ENCODE measurements at regions not wholly inside any gene's neighbourhood (a gene's known extent, or its start where the extent isn't known, plus 50 kb on each side); places are given as distances from the start of the nearest gene placed in this dataset.

- no peaks in the 10 kb centered on the region for H3K36me3 ChIP-seq (ENCODE audit: control insufficient read depth, insufficient read depth, low read length)
- ATAC-seq (ENCODE audit: low read depth in 2 of 2) (no peak), DNase-seq (no peak)
- no peak overlapping the region for H3K4me3 ChIP-seq (ENCODE audit: low read depth, low read length)
- Mint-ChIP-seq H3K9me3 (peaks cover 0 to 3% (median 0%) of the 10 kb centered on the region in 7 donors), H3K27me3 (no peaks in the 10 kb centered on the region), H3K27ac (no peak overlapping the region), H3K4me1 (no peaks in the 10 kb centered on the region), H3K4me3 (no peak overlapping the region), H3K36me3 (no peaks in the 10 kb centered on the region)
- H3K4me1 ChIP-seq (ENCODE audit: control insufficient read depth, insufficient read depth, low read length, poor library complexity, severe bottlenecking), result no peaks in the 10 kb centered on the region
- no peaks in the 10 kb centered on the region for H3K9me3 ChIP-seq (ENCODE audit: control insufficient read depth in 2 of 2, low read length in 2 of 2)
- H3K27me3 ChIP-seq (ENCODE audit: control insufficient read depth, insufficient read depth, low read length), result no peaks in the 10 kb centered on the region
- no peak overlapping the region for H3K27ac ChIP-seq (ENCODE audit: insufficient read depth, low read length, poor library complexity, severe bottlenecking)
These were observed 207.8 kb downstream of the GATA3 start for GRCh38 chr10:8262317-8262716.

GRCh38 chr10:8269976-8270375 is 215.5 kb downstream of the GATA3 start:
- ATAC-seq (ENCODE audit: low read depth in 2 of 2), result no peak
- no peak overlapping the region for H3K27ac ChIP-seq (ENCODE audit: insufficient read depth, low read length, poor library complexity, severe bottlenecking)
- Mint-ChIP-seq H3K9me3 (peaks cover 0 to 2% (median 0%) of the 10 kb centered on the region in 7 donors), H3K4me3 (no peak overlapping the region), H3K4me1 (no peaks in the 10 kb centered on the region), H3K27me3 (no peaks in the 10 kb centered on the region), H3K27ac (no peak overlapping the region), H3K36me3 (no peaks in the 10 kb centered on the region)
- H3K27me3 ChIP-seq (ENCODE audit: control insufficient read depth, insufficient read depth, low read length), result no peaks in the 10 kb centered on the region
- H3K4me3 ChIP-seq (ENCODE audit: low read depth, low read length), result no peak overlapping the region
- DNase-seq, result no peak
- H3K9me3 ChIP-seq (ENCODE audit: control insufficient read depth in 2 of 2, low read length in 2 of 2), result no peaks in the 10 kb centered on the region
- H3K36me3 ChIP-seq (ENCODE audit: control insufficient read depth, insufficient read depth, low read length), result no peaks in the 10 kb centered on the region
- H3K4me1 ChIP-seq (ENCODE audit: control insufficient read depth, insufficient read depth, low read length, poor library complexity, severe bottlenecking), result no peaks in the 10 kb centered on the region

- Histone ChIP-seq H3K36me3 (ENCODE audit: control insufficient read depth, insufficient read depth, low read length) (no peaks in the 10 kb centered on the region), H3K4me1 (ENCODE audit: control insufficient read depth, insufficient read depth, low read length, poor library complexity, severe bottlenecking) (no peaks in the 10 kb centered on the region), H3K4me3 (ENCODE audit: low read depth, low read length) (no peak overlapping the region), H3K27me3 (ENCODE audit: control insufficient read depth, insufficient read depth, low read length) (no peaks in the 10 kb centered on the region), H3K27ac (ENCODE audit: insufficient read depth, low read length, poor library complexity, severe bottlenecking) (no peak overlapping the region), H3K9me3 (ENCODE audit: control insufficient read depth in 2 of 2, low read length in 2 of 2) (no peaks in the 10 kb centered on the region)
- DNase-seq (no peak), ATAC-seq (ENCODE audit: low read depth in 2 of 2) (no peak)
- H3K27me3 Mint-ChIP-seq, result no peaks in the 10 kb centered on the region
- no peak overlapping the region for H3K4me3 Mint-ChIP-seq
- H3K4me1 Mint-ChIP-seq, result no peaks in the 10 kb centered on the region
- H3K27ac Mint-ChIP-seq, result no peak overlapping the region
- no peaks in the 10 kb centered on the region for H3K36me3 Mint-ChIP-seq
- H3K9me3 Mint-ChIP-seq, result peaks cover 0 to 2% (median 0%) of the 10 kb centered on the region in 7 donors
These were observed 218.4 kb downstream of the GATA3 start for GRCh38 chr10:8272794-8273425.

- H3K9me3 ChIP-seq (ENCODE audit: control insufficient read depth in 2 of 2, low read length in 2 of 2), result no peaks in the 10 kb centered on the region
- no peak overlapping the region for H3K27ac Mint-ChIP-seq
- ATAC-seq (ENCODE audit: low read depth in 2 of 2), result no peak
- DNase-seq, result no peak
- H3K4me3 Mint-ChIP-seq, result no peak overlapping the region
- no peak overlapping the region for H3K4me3 ChIP-seq (ENCODE audit: low read depth, low read length)
- no peaks in the 10 kb centered on the region for H3K36me3 Mint-ChIP-seq
- no peaks in the 10 kb centered on the region for H3K27me3 Mint-ChIP-seq
- no peaks in the 10 kb centered on the region for H3K36me3 ChIP-seq (ENCODE audit: control insufficient read depth, insufficient read depth, low read length)
- H3K4me1 Mint-ChIP-seq, result no peaks in the 10 kb centered on the region
- H3K9me3 Mint-ChIP-seq, result peaks cover 0 to 2% (median 0%) of the 10 kb centered on the region in 7 donors
- H3K27me3 ChIP-seq (ENCODE audit: control insufficient read depth, insufficient read depth, low read length), result no peaks in the 10 kb centered on the region
- H3K27ac ChIP-seq (ENCODE audit: insufficient read depth, low read length, poor library complexity, severe bottlenecking), result no peak overlapping the region
- H3K4me1 ChIP-seq (ENCODE audit: control insufficient read depth, insufficient read depth, low read length, poor library complexity, severe bottlenecking), result no peaks in the 10 kb centered on the region
These were observed 219.3 kb downstream of the GATA3 start for GRCh38 chr10:8273749-8274148.

GRCh38 chr10:8275911-8276310 is 221.4 kb downstream of the GATA3 start:
- ATAC-seq (ENCODE audit: low read depth in 2 of 2), result no peak
- H3K4me3 ChIP-seq (ENCODE audit: low read depth, low read length), result no peak overlapping the region
- H3K9me3 ChIP-seq (ENCODE audit: control insufficient read depth in 2 of 2, low read length in 2 of 2), result no peaks in the 10 kb centered on the region
- no peaks in the 10 kb centered on the region for H3K27me3 Mint-ChIP-seq
- no peaks in the 10 kb centered on the region for H3K4me1 ChIP-seq (ENCODE audit: control insufficient read depth, insufficient read depth, low read length, poor library complexity, severe bottlenecking)
- no peak overlapping the region for H3K27ac Mint-ChIP-seq
- H3K9me3 Mint-ChIP-seq, result peaks cover 0 to 2% (median 0%) of the 10 kb centered on the region in 7 donors
- no peak overlapping the region for H3K4me3 Mint-ChIP-seq
- no peaks in the 10 kb centered on the region for H3K36me3 Mint-ChIP-seq
- no peaks in the 10 kb centered on the region for H3K36me3 ChIP-seq (ENCODE audit: control insufficient read depth, insufficient read depth, low read length)
- H3K4me1 Mint-ChIP-seq, result no peaks in the 10 kb centered on the region
- DNase-seq, result no peak
- no peaks in the 10 kb centered on the region for H3K27me3 ChIP-seq (ENCODE audit: control insufficient read depth, insufficient read depth, low read length)
- H3K27ac ChIP-seq (ENCODE audit: insufficient read depth, low read length, poor library complexity, severe bottlenecking), result no peak overlapping the region

GRCh38 chr10:8278099-8278498 is 223.6 kb downstream of the GATA3 start:
- peaks cover 0 to 10% (median 4%) of the 10 kb centered on the region in 4 donors for H3K4me1 Mint-ChIP-seq
- H3K27me3 Mint-ChIP-seq, result no peaks in the 10 kb centered on the region
- no peak for ATAC-seq (ENCODE audit: low read depth in 2 of 2)
- Histone ChIP-seq H3K4me3 (ENCODE audit: low read depth, low read length) (no peak overlapping the region), H3K27ac (ENCODE audit: insufficient read depth, low read length, poor library complexity, severe bottlenecking) (no peak overlapping the region), H3K9me3 (ENCODE audit: control insufficient read depth in 2 of 2, low read length in 2 of 2) (no peaks in the 10 kb centered on the region), H3K36me3 (ENCODE audit: control insufficient read depth, insufficient read depth, low read length) (no peaks in the 10 kb centered on the region), H3K4me1 (ENCODE audit: control insufficient read depth, insufficient read depth, low read length, poor library complexity, severe bottlenecking) (no peaks in the 10 kb centered on the region), H3K27me3 (ENCODE audit: control insufficient read depth, insufficient read depth, low read length) (no peaks in the 10 kb centered on the region)
- DNase-seq, result no peak
- H3K27ac Mint-ChIP-seq, result no peak overlapping the region
- H3K36me3 Mint-ChIP-seq, result no peaks in the 10 kb centered on the region
- H3K9me3 Mint-ChIP-seq, result peaks cover 0 to 1% (median 0%) of the 10 kb centered on the region in 7 donors
- no peak overlapping the region for H3K4me3 Mint-ChIP-seq

GRCh38 chr10:8279598-8279997 is 225.1 kb downstream of the GATA3 start:
- no peaks in the 10 kb centered on the region for H3K4me1 ChIP-seq (ENCODE audit: control insufficient read depth, insufficient read depth, low read length, poor library complexity, severe bottlenecking)
- Mint-ChIP-seq H3K27me3 (no peaks in the 10 kb centered on the region), H3K36me3 (no peaks in the 10 kb centered on the region), H3K4me3 (no peak overlapping the region), H3K4me1 (peaks cover 0 to 10% (median 4%) of the 10 kb centered on the region in 4 donors), H3K27ac (peak overlapping the region in 1 of 3 donors; percentile 11), H3K9me3 (peaks cover 0 to 1% (median 0%) of the 10 kb centered on the region in 7 donors)
- no peak for ATAC-seq (ENCODE audit: low read depth in 2 of 2)
- DNase-seq, result no peak
- H3K36me3 ChIP-seq (ENCODE audit: control insufficient read depth, insufficient read depth, low read length), result no peaks in the 10 kb centered on the region
- H3K27ac ChIP-seq (ENCODE audit: insufficient read depth, low read length, poor library complexity, severe bottlenecking), result no peak overlapping the region
- no peaks in the 10 kb centered on the region for H3K27me3 ChIP-seq (ENCODE audit: control insufficient read depth, insufficient read depth, low read length)
- H3K9me3 ChIP-seq (ENCODE audit: control insufficient read depth in 2 of 2, low read length in 2 of 2), result no peaks in the 10 kb centered on the region
- no peak overlapping the region for H3K4me3 ChIP-seq (ENCODE audit: low read depth, low read length)

- Mint-ChIP-seq H3K27me3 (no peaks in the 10 kb centered on the region), H3K9me3 (no peaks in the 10 kb centered on the region), H3K36me3 (no peaks in the 10 kb centered on the region), H3K27ac (no peak overlapping the region), H3K4me1 (peaks cover 0 to 10% (median 4%) of the 10 kb centered on the region in 4 donors), H3K4me3 (no peak overlapping the region)
- no peaks in the 10 kb centered on the region for H3K27me3 ChIP-seq (ENCODE audit: control insufficient read depth, insufficient read depth, low read length)
- H3K4me1 ChIP-seq (ENCODE audit: control insufficient read depth, insufficient read depth, low read length, poor library complexity, severe bottlenecking), result no peaks in the 10 kb centered on the region
- no peaks in the 10 kb centered on the region for H3K36me3 ChIP-seq (ENCODE audit: control insufficient read depth, insufficient read depth, low read length)
- H3K27ac ChIP-seq (ENCODE audit: insufficient read depth, low read length, poor library complexity, severe bottlenecking), result no peak overlapping the region
- H3K4me3 ChIP-seq (ENCODE audit: low read depth, low read length), result no peak overlapping the region
- H3K9me3 ChIP-seq (ENCODE audit: control insufficient read depth in 2 of 2, low read length in 2 of 2), result no peaks in the 10 kb centered on the region
- DNase-seq, result no peak
- ATAC-seq (ENCODE audit: low read depth in 2 of 2), result no peak
These were observed 226.5 kb downstream of the GATA3 start for GRCh38 chr10:8280946-8281345.
